SIG-M5 (cell line): ENCODE measurements at regions not wholly inside any gene's neighbourhood (a gene's known extent, or its start where the extent isn't known, plus 50 kb on each side); places are given as distances from the start of the nearest gene placed in this dataset.

Experiments used
- DNase-seq: peaks from one replicate; lab custom pipeline; 2025; lab: John Stamatoyannopoulos, UW

DNA sequence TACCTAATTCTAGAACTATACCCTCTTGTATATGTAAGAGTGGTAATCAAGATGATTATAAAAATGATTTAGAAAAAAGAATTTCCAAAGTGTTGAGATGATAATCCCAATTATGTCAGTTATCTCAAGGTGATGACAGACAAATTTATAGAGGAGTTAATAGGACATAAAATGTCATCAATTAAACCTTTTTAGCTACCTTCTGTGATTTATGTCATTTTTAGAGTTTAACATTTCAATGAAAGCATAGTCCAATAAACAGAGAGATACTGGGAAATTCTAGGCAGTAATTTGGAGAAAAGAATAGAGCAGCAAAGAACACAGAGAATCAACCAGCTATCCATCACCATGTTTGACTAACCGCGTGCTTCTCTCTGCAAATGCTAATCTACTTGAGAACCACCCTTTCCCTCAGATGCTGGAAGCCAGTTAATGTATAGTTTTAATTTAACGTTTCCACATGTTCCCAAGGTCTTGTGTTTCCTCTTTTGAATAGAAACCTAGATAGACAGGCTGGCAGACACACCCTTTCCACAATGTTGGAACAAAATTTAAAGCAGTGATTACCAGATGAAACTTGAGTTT is 433.1 kb upstream of the FAM241A start:
- no peak for DNase-seq

DNA sequence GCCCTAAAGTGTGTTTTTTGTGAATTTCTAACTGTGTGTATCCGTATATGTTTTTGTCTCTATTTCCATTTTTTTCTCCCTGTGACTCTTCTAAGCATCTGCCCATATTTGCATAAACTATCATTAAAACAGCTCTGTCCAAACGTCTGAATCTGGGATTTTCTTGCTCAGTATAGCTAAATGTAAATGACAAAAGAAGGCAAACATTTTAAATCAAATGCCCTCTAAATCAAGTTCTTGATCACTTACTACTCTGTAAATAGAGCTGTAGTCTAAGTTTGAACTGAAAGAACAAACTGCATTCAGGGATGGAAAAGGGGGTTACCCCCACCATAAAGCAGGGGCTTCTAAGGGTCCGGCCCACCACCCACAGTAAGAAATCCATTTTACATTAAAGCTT is 432.0 kb upstream of the FAM241A start:
- DNase-seq, result no peak

DNA sequence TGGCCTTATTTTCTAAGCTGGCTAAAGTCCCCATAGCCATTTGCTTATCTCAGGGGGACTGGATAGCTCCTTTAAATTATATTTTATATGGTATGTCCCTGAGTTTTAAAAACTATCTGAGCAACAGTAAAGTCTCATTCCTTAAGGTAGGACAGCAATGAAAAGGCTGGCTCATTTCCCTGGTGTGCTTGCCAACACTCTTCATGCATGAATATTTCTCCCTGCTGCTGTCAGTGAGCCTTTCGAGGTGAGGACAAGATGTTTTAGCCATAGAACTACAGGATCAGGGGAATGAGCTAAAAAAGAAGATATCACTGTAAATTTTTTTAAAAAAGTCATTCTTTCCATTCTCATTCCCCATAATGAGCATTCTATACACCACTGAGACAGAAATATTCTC is 427.3 kb upstream of the FAM241A start:
- no peak for DNase-seq

DNA sequence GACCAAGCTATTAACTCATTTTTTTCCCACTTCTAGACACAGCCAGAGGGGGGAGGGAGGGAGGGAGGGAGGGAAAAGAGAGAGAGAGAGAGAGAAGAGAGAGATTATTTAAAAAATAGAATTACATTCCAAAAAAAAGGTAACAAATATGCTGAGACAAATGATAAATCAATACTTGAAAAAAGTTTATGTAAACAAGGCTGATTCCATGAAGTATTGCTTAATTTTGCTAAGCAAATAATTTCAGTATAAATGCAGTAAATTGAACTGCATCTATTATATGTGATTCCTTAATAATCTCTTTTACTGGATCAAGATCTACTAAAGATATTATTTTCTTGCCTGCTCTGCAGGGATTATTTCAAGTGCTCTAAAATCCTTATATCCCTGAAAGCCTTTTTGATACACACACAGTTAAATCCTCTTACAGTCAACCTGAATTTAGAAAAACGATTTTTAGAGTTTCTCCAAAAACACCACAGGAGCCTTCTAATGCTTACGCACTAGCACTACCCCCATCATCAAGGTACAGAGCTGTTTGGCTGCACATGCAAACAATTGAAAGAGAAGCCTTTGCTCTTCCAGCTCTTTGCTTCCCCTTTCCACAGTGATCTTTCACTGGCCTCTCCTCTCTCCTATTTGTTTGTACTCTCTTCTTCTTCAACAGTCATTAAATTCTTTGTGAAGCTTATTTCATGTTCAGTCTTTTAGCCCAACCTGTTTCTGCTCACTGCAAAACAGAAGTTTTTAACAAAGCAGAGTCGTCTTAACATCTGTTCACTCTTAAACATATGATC is 426.3 kb upstream of the FAM241A start:
- DNase-seq, result no peak

DNA sequence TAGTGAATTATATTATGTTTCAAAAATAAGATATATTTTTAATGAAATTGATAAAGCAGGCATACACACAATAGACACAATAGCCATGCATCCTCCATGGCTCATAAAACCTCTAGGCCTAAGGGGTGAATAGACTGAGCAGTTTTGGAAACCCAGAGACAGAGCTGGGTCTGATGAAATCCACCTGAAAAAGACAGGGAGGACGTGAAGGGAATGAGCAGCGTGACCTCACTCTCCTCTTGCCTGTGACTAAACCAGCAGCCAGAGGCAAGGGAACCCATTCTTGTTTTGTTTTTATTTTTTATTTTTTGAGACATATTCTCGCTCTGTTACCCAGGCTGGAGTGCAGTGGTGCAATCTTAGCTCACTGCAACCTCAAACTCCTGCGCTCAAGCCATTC is 424.4 kb upstream of the FAM241A start:
- DNase-seq, result no peak

DNA sequence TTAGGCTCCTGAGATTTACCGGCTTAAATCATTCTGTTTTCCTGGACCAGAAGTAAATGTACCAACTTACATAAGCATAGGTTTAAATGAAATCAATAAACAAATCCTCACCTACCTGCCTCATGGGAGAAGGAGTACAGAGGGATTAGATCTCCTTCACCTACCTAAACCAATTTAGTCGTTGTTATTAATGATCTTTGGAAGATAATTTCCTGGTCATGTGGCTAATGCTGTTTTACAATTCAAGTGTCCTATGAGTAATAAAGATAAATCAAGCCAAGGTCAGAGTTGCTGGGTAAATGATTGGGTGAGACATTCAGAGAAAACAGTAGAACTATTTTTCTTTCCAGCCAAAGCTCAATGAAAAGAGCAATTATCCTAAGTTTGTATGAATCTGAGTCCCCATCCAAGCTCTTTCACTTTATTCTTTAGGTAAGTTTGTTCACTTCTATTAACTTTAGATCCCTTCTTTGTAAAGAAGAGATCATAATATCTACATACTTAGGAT is 423.0 kb upstream of the FAM241A start:
- DNase-seq, result no peak

DNA sequence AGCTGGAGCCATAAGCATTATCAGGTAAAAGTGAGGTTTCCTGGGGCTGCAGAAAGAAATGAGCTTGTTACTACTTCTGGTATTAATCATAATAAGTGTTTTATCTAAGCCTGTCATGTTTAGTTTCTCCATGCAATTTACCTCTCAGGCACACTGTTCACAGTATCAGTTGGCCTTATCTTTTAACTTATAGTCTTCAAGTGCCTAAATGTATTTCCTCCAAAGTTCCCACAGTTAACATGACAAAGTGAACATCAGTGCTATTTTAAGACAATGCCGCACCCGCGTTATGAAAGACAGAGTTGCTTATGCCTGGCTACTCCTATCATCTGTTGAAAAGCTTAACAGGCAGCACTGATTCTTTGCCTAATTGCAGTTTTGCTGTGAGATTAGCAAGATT is 408.7 kb upstream of the FAM241A start:
- DNase-seq, result no peak

DNA sequence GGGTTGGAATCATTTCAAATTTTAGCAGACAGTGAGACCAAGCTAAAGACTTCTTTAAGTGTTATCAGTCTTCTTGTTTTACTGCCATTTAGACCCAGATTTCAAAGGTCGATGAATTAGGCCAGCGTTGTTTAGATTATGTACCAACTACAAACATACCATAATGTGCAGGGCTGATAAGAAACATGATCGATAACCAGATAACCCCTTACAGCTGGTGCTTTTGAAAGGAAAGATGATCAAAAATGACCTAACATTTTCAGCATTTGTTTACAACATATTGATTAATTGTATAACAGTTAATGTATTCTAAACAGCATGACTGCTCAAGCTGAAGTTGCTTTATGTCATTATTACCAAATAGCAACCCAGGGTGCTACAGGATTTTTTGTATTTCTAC is 400.4 kb upstream of the FAM241A start:
- DNase-seq, result no peak

DNA sequence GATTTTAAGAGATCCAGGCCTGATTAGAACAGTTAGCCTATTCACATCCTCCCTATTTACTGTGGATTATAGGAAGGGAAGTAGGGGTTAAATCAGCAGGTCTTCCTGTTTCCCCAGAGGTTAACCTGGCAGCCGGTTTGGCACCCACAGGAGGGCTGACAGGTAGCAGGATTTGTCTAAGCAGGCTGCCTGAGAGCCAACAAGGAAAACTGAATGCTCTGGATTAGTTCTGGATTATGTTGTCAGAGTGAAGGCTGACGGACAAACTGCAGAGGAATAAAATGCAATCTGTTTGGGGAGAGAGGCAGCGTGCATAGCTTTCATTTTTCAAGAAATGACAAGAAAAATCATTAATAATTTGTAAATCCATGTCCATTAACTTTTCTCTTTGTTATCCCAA is 397.1 kb upstream of the FAM241A start:
- no peak for DNase-seq

DNA sequence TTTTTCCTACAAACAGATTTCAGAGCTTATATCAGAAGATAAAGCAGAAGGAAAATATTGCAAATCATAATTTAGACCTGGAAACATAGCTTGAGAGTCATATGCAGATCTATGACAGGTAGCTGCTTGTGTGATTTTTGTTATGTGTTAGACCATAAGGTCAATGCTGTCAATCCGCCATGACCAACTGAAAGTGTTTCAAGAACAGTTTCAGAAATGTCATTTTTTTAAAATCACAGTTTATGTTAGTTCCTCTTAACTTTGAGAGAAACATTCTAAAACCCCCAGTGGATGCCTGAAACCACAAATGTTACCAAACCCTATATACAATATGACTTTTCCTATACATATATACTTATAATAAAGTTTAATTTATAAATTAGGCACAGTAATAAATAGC is 391.3 kb upstream of the FAM241A start:
- no peak for DNase-seq

DNA sequence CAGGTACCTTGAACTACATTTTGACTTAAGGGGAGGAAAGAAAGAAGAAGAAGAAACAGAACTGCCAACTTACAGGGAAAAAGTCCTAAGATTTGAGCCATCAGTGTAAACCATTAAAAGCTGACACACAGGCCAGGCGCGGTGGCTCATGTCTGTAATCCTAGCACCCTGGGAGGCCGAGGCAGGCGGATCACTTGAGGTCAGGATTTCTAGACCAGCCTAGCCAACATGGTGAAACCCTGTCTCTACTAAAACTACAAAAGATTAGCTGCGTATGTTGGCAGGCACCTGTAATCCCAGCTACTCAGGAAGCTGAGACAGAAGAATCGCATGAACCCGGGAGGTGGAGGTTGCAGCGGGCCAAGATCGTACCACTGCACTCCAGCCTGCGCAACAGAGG is 389.7 kb upstream of the FAM241A start:
- DNase-seq, result no peak

DNA sequence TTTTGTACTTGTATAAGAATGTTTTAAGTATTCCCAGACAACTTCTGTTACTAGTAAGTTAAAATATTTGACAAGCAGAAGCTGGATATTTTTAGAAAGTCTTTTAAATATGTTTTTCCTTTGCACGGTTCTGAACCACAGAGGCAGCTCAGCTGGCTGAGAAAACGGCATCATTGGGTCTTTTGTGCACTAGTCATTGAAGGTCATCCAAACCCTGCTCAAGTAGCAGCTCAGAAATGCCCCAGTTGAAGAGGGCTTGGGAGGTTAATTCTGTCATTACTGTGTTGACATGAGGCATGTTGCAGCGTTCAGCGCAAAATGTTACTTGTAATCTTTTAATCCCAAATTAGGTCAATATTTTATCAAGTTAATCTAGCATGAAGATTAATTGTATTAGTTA is 383.7 kb upstream of the FAM241A start:
- DNase-seq, result no peak

DNA sequence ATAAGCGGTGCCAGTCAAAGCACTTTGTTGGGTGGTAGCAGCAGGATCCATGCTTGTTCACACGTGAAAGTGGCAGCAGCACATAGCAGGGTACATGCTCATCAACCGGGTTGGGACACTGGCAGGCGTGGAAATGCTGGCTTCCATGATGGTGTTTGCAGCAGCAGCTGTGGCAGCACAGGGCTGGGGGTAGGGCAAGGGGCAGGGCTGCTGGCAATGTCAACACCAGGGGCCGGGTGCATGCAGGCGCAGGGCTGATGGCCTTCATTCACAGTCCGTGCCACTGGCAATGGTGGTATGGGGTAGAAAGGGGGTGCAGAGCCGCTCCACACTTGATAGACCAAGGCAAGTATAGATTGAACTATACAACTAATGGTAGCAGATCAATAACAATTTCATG is 374.7 kb upstream of the FAM241A start:
- DNase-seq, result no peak

DNA sequence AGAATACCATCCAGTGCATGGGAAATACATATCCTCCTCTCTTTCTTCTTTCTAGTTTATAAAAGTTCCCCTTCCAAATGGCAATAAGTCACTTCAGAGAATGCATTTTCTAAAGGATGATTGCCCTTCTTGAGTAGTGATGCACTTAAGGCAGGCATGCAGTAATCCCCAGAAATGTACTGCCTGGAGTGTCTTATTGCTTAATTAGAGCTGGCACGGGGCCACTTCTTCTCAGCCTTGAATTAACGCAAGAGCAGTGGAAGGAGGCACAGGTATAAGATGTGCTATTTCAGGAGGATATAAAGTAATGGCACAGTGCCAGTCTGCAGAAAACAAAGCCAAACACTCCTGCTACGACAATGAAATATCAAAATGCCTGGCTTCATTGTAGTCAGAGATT is 371.4 kb upstream of the FAM241A start:
- no peak for DNase-seq

DNA sequence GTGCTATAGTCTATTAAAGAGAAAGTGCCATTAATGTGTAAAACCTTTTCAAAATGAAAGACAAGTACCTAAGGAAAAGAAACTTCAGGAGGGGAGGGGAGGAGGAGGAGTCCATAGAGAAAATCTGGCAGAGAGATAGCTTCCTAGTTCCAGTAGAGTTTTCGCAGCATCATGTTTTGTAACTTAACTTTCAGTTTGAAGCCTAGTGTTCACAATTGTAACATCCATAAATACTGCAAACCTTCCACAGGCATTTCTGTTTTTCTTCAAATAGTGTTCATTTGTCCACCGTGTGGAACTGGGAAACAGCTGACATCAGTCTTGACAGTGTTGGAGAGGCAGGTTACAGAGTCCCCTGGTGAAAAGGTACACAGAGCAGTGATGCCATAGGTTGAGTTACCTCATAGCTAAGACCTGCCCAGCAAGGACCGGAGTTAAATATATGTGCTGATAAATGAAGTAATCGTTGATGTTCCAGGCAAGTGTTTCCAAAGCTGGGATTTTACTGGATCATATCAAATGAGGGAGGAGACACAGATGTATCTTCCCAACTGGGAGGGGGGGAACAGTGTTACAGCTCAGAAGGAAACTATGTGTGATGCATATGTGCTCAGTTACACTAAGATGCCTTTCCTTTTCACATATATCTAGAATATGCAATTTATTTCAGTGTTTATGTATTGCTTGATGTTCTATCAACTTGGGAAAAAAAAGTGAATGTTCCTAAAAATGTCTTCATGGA is 369.5 kb upstream of the FAM241A start:
- no peak for DNase-seq

DNA sequence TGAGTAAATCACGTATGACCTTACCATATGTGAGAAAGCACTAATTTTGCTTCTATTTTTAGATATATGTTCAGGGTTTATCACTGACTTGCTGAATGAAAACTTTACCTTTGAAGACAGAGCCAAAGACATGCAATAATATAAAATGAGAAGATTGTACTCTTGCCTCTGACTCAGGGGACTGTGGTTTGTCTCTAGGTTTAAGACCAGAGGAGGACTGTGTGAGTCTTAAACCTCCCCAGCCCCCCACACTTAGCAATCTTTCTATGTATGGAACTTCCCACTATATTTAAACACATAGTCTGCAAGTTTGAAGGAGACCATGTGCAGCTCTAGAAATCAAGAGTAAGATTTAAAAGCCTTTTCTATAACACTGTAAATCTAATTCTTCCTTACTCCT is 368.7 kb upstream of the FAM241A start:
- DNase-seq, result no peak

DNA sequence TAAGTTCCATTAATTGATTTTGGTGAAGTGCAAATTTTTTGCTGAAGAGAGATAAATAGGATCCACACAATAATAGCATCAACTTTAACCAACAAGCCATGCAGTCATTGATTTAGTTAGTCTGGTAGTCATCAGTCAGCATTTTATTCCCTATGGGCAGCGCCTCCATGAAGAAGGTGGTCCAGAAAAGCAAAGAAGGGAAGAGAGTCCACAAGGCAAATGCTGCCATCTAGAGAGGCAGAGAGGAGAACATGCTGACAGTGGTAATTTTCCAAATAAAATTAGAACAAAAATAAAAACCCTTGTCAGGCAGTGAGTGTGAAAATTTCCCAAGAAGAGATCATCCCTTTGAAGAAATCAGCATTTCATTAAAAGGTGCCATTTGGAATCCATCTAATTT is 366.7 kb upstream of the FAM241A start:
- DNase-seq, result no peak

DNA sequence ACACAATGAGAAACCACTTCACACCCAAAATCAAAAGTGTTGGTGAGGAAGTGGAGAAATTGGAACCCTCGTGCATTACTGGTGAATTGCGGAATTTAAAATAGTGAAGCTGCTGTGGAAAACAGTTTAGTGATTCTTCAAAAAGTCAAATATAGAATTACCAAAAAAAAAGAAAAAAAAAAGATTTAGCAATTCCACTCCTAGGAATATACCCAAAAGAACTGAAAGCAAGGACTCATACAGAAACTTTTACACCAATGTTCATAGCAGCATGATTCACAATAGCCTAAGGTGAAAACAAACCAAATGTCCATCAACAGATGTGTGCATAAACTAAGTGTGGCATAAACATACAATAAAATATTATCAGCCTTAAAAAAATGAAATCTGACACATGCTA is 364.3 kb upstream of the FAM241A start:
- no peak for DNase-seq

DNA sequence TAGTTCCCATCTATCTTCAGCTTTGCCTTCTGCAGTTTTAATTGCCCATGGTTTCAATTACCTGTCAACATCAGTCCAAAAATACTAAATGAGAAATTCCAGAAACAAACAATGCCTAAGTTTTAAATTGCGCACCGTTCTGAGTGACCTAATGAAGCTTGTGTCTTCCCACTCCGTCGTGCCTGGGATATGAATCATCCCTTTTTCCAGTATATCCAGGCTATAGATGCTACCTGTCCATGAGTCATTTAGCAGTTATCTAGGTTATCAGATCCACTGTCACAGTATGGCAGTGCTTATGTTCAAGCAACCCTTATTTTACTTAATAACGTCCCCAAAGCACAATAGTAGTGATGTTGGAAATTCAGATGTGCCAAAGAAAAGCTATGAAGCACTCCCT is 363.6 kb upstream of the FAM241A start:
- DNase-seq, result no peak

DNA sequence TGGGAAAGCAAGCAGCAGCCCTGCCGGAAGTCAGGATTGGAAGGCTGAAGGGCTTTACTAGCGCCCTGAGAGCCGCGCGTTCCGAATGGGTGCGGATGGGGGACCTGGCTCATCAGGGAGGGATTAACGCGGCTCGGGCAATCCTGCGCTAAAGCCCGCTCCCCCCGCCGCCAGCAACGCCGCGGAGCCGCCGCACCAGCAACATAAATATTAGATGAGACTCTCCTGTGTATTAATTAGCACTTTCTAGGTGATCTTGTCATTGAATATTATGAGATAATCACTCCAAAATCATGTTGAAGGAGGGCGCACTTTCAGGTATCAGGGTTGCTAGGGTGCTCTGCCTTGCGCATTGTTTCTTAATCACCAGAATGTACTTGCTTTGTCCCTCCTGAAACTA is 357.2 kb upstream of the FAM241A start:
- DNase-seq, result no peak

DNA sequence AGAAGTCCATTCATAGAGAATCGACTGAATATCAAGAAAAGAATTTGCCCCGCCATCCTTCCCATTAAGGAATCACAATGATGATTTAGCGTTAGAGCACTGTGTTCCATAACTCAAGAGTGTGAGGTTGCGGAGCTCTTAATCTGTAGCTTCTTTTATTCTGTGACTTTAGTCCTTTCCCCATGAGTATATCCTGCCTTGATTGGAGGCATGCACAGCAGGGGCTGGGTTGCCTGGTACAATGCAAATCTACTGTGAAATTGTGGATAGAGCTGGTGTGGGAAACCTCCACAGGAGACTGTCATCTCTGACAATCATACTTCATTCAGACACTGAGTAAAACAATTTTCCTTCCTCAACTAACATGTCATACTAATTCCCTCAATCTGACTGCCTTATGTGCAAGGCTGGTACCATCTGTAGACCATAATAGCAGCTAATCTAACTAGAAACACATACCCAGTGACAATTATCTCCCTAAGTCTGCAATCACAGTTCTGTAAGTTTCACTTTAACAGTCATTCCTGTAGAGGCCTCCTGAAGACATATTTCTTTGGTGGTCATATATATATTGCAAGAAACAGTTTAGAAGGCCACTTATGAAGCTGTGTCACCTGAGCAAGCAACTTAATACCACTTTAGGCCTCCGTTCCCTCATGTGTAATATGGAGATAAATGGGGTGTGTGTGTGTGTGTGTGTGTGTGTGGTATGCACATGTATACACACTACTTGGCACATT is 355.2 kb upstream of the FAM241A start:
- no peak for DNase-seq

DNA sequence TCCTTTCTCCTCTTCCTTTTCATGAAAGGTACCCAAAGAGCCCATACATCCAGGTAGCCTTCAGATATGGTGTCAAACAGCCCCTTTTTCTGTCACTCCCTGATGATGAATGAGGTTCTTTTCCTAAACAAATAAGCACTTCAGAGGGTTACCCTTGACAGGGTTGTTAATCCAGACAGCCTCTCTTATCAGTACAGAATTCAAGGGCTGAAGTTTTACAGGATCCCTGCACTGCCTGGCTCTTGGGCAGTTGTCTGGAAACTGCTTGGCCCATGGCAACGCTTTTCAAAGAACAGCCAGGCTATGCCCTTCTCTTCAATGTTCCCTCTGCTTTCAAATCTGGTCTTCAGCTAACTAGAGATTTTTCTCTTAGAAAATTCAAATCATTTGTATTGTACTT is 352.6 kb upstream of the FAM241A start:
- DNase-seq, result no peak
